MCF 10A (cell line): ENCODE measurements at regions not wholly inside any gene's neighbourhood (a gene's known extent, or its start where the extent isn't known, plus 50 kb on each side); places are given as distances from the start of the nearest gene placed in this dataset.

Source experiments
- BruUV-seq: library from RNA; stranded (reverse); fragments of 400-500 nt; replicated peaks from 2 replicates; lab custom pipeline; 2021; lab: Mats Ljungman, UMichigan
- CTCF ChIA-PET: fragments of 300-600 bp; sonication (Branson Sonifier 250); formaldehyde crosslinking; extraction: SDS; loops from one replicate; lab custom pipeline; 2021; ENCODE audit warnings: antibody characterized with exemption, inconsistent platforms; lab: Yijun Ruan, JAX
- POLR2A ChIA-PET: fragments of 300-600, 350-650 bp; sonication (Branson Sonifier 250); formaldehyde crosslinking; extraction: SDS; loops from one replicate; lab custom pipeline; 2020; ENCODE audit warnings: antibody characterized with exemption, inconsistent platforms; lab: Yijun Ruan, JAX
- DNase-seq: peaks from one replicate; pipeline ENCODE4 v3.0.0-alpha.2; 2018; ENCODE audit not compliant: unreplicated experiment
- H3K27ac Mint-ChIP-seq: one replicate; pipeline ENCODE4 v1.8.0; 2022; ENCODE audit warnings: mild to moderate bottlenecking, low read depth, mixed read lengths; ENCODE audit not compliant: unreplicated experiment
- H3K27me3 Mint-ChIP-seq: one replicate; pipeline ENCODE4 v1.8.0; 2022; ENCODE audit warnings: mixed read lengths; ENCODE audit not compliant: insufficient read depth, unreplicated experiment
- H3K36me3 Mint-ChIP-seq: one replicate; pipeline ENCODE4 v1.8.0; 2022; ENCODE audit warnings: mild to moderate bottlenecking, moderate library complexity, mixed read lengths; ENCODE audit not compliant: insufficient read depth, unreplicated experiment
- H3K4me1 Mint-ChIP-seq: one replicate; pipeline ENCODE4 v1.8.0; 2022; ENCODE audit warnings: mixed read lengths; ENCODE audit not compliant: insufficient read depth, unreplicated experiment
- H3K4me3 Mint-ChIP-seq: one replicate; pipeline ENCODE4 v1.8.0; 2022; ENCODE audit warnings: mild to moderate bottlenecking, moderate library complexity, mixed read lengths; ENCODE audit not compliant: unreplicated experiment
- H3K9me3 Mint-ChIP-seq: one replicate; pipeline ENCODE4 v1.8.0; 2022; ENCODE audit warnings: mixed read lengths; ENCODE audit not compliant: unreplicated experiment
- CTCF ChIP-seq: fragments of 200-600 bp; IDR thresholded peaks from one replicate; pipeline ENCODE4 v1.8.0; 2022; ENCODE audit warnings: antibody characterized with exemption, mild to moderate bottlenecking; ENCODE audit not compliant: unreplicated experiment
- intact Hi-C: fragments of 100-400 bp; cut with micrococcal nuclease; formaldehyde crosslinking; loops from 2 replicates; pipeline ENCODE4 v1.14.1; 2022

DNA sequence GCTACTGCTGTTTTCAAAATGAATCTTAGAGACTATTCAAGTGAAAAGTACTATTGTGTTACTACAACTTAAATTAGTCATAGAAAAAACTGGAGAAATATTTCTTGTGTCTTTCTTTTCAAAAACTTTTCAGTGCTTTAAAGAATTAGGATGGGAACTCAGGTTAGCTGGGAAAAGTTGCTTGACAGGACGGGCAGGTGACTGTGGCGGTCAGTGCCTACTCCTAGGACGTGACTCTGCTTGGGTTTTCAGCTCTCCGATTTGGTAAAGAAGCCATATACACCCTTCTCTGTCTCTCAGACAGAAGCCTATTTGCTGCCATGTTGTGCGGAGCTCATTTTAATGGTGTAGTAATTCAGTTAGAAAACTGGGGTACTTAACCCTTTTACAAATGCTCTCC is 89.8 kb upstream of the CACNA2D3 start:
- Mint-ChIP-seq H3K4me3 (no peak overlapping the region), H3K9me3 (no peaks in the 10 kb centered on the region), H3K4me1 (no peaks in the 10 kb centered on the region), H3K36me3 (no peaks in the 10 kb centered on the region), H3K27me3 (no peaks in the 10 kb centered on the region), H3K27ac (no peak overlapping the region)
- BruUV-seq: no TSS peak
- ChIA-PET POLR2A (no interaction called here), CTCF (no interaction called here)
- no peak for DNase-seq
- no peak for TF ChIP-seq CTCF
- intact Hi-C loops: no loop called here

DNA sequence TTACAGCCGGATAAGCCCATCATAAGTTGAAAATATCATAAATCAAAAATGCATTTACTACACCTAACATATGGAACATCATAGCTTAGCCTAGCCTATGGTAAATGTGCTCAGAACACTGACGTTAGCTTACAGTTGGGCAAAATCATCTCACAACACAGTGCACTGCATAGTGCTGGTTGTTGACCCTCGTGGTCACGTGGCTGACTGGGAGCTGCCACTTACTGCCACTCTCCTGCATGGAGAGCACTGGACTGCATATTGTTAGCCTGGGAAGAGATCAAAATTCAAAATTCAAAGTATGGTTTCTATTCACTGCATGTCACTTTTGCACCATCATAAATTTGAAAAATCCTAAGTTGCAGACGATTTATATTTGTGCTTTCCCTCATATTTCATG is 94.0 kb upstream of the CACNA2D3 start:
- CTCF ChIA-PET: interaction anchor here (0.8 kb wide), 1 partner anchor 12 kb away, joined by 3 read pairs; no protein-coding TSS in a partner anchor

DNA sequence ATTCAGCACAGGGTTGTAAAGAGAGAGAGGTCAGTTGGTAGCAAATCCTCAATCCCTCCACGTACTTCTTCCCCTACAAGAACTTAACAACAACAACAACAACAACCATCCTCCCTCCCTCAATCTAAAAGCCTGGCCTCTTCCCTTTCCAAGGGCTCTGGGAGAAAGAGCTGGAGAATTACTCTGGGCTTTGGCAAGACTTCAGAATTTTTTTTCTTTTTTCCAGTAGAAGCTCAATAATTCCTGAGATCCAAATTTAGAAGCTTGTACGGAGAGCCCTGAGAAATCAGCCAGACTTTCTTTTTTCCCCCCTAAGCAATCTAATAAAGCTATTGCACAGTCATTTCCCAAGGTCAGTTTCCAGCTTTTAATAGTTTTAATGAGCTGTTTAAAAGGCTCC is 95.8 kb upstream of the CACNA2D3 start:
- intact Hi-C loops: no loop called here
- no peak overlapping the region for H3K4me3 Mint-ChIP-seq
- no TSS peak for BruUV-seq
- H3K27ac Mint-ChIP-seq: no peak overlapping the region
- H3K36me3 Mint-ChIP-seq: no peaks in the 10 kb centered on the region
- no peak for DNase-seq
- no peaks in the 10 kb centered on the region for H3K27me3 Mint-ChIP-seq
- TF ChIP-seq CTCF: no peak
- no peaks in the 10 kb centered on the region for H3K4me1 Mint-ChIP-seq
- CTCF ChIA-PET: interaction anchor here (0.6 to 0.8 kb wide), 3 partner anchors 13 to 501 kb away, joined by 3 to 4 read pairs (median 3); no protein-coding TSS in a partner anchor
- POLR2A ChIA-PET: no interaction called here
- peaks cover 9% of the 10 kb centered on the region for H3K9me3 Mint-ChIP-seq

More for the DNA sequence above, 94.0 kb upstream of the CACNA2D3 start:
- no peak for DNase-seq
- POLR2A ChIA-PET: no interaction called here
- no peak for TF ChIP-seq CTCF
- Mint-ChIP-seq H3K36me3 (no peaks in the 10 kb centered on the region), H3K27ac (no peak overlapping the region), H3K4me3 (no peak overlapping the region), H3K27me3 (no peaks in the 10 kb centered on the region), H3K4me1 (no peaks in the 10 kb centered on the region), H3K9me3 (no peaks in the 10 kb centered on the region)
- BruUV-seq: no TSS peak
- intact Hi-C loops: no loop called here

GRCh38 chr3:54021071-54021470 is 101.3 kb upstream of the CACNA2D3 start:
- H3K4me1 Mint-ChIP-seq: no peaks in the 10 kb centered on the region
- ChIA-PET CTCF (no interaction called here), POLR2A (no interaction called here)
- H3K36me3 Mint-ChIP-seq: no peaks in the 10 kb centered on the region
- no peak for TF ChIP-seq CTCF
- peaks cover 9% of the 10 kb centered on the region for H3K9me3 Mint-ChIP-seq
- no peaks in the 10 kb centered on the region for H3K27me3 Mint-ChIP-seq
- no peak overlapping the region for H3K27ac Mint-ChIP-seq
- intact Hi-C loops: no loop called here
- no TSS peak for BruUV-seq
- no peak for DNase-seq
- H3K4me3 Mint-ChIP-seq: no peak overlapping the region
